Activated CD4-positive, alpha-beta T cell treated with anti-CD3 and anti-CD28 coated beads, Interleukin-2, Interleukin-6, amounts not matched to agents 100 ng/mL and 50 ng/mL, durations not matched to agents 16 hours and 8 hours (primary cell): ENCODE measurements at regions not wholly inside any gene's neighbourhood (a gene's known extent, or its start where the extent isn't known, plus 50 kb on each side); places are given as distances from the start of the nearest gene placed in this dataset.
A peak's percentile ranks its signal among the peaks of the same experiment; 100 is the strongest.
"Not testable (repeated sequence)": the region's sequence is repeated elsewhere in the genome, so short reads cannot be mapped to it uniquely, and the experiment has no call there.

Experiments
- DNase-seq: peaks from one replicate; pipeline ENCODE4 v3.0.0-alpha.2; 2020

DNA sequence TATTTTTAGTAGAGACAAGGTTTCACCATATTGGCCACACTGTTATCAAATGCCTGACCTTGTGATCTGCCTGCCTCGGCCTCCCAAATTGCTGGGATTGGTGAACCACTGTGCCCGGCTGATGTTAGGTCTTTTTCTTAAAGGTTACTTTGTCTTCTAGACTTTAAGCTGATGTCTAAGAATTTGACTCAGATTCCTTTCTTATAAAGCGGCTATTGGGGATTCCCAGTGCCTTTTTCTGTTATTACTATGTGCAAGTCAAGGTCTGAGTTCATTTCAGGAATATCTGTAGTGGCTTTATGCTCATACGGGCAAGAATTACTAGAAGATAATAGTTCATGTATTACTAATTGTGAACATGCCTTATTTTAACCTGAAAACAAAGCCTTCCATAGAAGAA, 102.8 kb downstream of the LAT start:
- DNase-seq: peak; percentile 60

GRCh38 chr16:29081829-29082639, 97.2 kb downstream of the LAT start:
- peak; percentile 24 for DNase-seq

DNA sequence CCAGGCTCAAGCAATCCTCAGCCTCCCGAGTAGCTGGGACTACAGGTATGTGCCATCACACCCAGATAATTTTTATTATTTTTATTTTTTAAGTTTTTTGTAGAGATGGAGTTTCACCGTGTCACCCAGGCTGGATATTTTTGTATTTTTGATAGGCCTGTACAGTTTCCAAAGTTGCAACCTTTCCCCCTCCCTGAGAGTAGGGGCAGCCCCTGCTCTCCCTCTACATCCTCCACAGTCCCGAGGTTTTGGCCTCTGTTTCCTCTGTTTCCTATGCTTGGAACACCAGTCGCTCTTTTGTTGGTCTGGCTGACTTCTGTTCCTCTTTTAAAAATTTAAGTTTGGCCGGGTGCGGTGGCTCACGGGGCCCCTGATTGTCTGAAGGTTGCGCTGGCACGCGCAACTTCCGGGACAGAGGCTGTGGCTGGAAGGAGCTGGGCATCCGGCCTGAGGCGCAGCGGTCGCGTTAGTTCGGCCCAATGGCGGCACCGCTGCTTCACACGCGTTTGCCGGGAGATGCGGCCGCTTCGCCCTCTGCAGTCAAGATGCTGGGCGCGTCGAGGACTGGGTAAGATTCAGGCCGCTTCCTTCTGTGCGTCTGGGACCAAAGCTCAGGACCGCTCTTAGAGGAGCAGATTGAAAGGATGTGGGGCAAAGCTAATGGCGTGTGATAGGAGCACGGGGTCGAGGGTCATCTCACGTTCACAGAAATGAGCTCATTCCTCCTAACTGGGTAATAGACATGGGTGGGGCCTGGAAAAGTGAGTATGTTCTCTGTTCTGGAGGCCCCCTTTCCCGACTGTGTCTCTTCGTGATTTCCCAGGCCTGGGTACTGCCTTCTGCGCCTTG, 89.9 kb downstream of the LAT start:
- DNase-seq: peak; percentile 55

GRCh38 chr16:29062235-29062634, 77.4 kb downstream of the LAT start:
- not testable (repeated sequence) for DNase-seq

DNA sequence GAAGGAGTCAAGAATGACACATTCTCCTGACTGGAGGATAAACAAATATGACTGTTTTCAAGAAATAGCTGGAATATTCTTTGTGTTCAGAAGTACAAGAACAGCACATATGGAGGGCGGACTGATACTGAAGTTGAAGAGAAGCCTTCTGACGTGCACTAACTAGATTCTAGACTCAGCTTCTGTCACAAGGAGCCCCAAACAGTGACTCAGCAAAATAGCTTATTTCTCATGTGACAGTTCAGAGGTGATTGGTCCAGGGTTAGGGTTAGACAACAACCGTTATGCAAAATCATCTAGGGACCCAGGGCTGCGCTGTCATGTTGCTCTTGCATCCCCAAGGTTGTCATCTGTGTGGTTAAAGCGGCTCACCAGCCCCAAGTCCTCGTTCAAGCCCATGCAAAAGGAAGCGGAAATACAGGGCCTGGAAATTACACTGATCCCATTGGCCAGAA, 76.6 kb downstream of the LAT start:
- DNase-seq: not testable (repeated sequence)

- DNase-seq: not testable (repeated sequence)
These were observed 75.4 kb downstream of the LAT start for GRCh38 chr16:29060022-29060810.

DNA sequence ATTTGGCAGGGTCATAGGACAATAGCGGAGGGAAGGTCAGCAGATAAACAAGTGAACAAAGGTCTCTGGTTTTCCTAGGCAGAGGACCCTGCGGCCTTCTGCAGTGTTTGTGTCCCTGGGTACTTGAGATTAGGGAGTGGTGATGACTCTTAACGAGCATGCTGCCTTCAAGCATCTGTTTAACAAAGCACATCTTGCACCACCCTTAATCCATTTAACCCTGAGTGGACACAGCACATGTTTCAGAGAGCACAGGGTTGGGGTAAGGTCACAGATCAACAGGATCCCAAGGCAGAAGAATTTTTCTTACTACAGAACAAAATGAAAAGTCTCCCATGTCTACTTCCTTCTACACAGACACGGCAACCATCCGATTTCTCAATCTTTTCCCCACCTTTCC, 74.7 kb downstream of the LAT start:
- not testable (repeated sequence) for DNase-seq
